ENCODE measurements at regions not wholly inside any gene's neighbourhood (a gene's known extent, or its start where the extent isn't known, plus 50 kb on each side); places are given as distances from the start of the nearest gene placed in this dataset.

DNA sequence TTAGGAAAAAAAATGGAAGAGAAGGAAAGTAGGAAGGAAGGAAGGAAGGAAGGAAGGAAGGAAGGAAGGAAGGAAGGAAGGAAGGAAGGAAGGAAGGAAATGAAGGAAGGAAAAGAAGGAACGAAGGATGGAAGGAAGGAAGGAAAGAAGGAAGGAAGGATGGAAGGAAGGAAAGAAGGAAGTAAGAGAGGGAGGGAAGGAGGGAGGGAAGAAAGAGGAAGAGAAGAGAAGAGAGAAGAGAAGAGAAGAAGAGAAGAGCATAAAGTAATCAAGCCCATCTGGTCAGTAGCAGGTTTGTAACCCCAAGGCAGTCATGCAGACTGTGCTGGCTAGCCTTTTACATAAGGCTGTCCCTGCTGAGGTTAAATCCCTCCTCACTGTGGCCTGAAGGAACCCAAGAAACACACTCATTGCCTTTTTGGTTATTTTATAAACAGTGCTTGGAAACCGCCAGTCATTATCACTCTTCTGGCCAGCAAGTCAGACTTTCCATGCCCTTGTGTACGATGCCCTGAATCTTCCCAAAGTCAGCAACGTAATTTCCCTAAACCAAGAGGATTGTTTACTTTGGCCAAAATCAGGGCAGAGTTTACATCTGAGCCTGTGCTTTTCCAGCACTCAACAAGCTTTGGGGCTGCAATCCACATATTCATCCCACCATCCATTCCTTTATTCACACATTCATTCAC lies 409.6 kb upstream of the MAF start:
- no peaks in the 10 kb centered on the region for H3K79me2 ChIP-seq (ENCODE audit: insufficient read depth, low read length)
- no peak for TF ChIP-seq EZH2phosphoT487 (IDR thresholded peaks at IDR 0.05; ENCODE audit: borderline replicate concordance)
- TF ChIP-seq, protein P1, sequence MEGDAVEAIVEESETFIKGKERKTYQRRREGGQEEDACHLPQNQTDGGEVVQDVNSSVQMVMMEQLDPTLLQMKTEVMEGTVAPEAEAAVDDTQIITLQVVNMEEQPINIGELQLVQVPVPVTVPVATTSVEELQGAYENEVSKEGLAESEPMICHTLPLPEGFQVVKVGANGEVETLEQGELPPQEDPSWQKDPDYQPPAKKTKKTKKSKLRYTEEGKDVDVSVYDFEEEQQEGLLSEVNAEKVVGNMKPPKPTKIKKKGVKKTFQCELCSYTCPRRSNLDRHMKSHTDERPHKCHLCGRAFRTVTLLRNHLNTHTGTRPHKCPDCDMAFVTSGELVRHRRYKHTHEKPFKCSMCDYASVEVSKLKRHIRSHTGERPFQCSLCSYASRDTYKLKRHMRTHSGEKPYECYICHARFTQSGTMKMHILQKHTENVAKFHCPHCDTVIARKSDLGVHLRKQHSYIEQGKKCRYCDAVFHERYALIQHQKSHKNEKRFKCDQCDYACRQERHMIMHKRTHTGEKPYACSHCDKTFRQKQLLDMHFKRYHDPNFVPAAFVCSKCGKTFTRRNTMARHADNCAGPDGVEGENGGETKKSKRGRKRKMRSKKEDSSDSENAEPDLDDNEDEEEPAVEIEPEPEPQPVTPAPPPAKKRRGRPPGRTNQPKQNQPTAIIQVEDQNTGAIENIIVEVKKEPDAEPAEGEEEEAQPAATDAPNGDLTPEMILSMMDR (conservative IDR thresholded peaks at IDR 0.05; ENCODE audit: low read length), result no peak
- no peaks in the 10 kb centered on the region for H3K4me1 ChIP-seq (ENCODE audit: insufficient read depth, low read length, poor library complexity, severe bottlenecking)
- H3K27me3 ChIP-seq (ENCODE audit: insufficient read depth, low read length, poor library complexity, severe bottlenecking), result no peaks in the 10 kb centered on the region
- H2AFZ ChIP-seq (ENCODE audit: low read length), result no peak overlapping the region
- H3F3A ChIP-seq (ENCODE audit: low read depth), result no peaks in the 10 kb centered on the region
- H3K4me2 ChIP-seq (ENCODE audit: low read depth, low read length, poor library complexity, severe bottlenecking), result no peak overlapping the region
- no peak overlapping the region for H3K9ac ChIP-seq (ENCODE audit: low read depth, low read length, poor library complexity, severe bottlenecking)
- no peaks in the 10 kb centered on the region for H3K36me3 ChIP-seq (ENCODE audit: insufficient read depth, low read length)
- H3K9me3 ChIP-seq (ENCODE audit: insufficient read depth, low read depth, low read length), result no peaks in the 10 kb centered on the region
- no peaks in the 10 kb centered on the region for H4K20me1 ChIP-seq (ENCODE audit: insufficient read depth, low read length, poor library complexity, severe bottlenecking)
- H3K9me2 ChIP-seq (replicated peaks; ENCODE audit: low read depth, low read length), result no peaks in the 10 kb centered on the region
- no peak overlapping the region for H3K4me3 ChIP-seq (ENCODE audit: low read length, poor library complexity, severe bottlenecking)

DNA sequence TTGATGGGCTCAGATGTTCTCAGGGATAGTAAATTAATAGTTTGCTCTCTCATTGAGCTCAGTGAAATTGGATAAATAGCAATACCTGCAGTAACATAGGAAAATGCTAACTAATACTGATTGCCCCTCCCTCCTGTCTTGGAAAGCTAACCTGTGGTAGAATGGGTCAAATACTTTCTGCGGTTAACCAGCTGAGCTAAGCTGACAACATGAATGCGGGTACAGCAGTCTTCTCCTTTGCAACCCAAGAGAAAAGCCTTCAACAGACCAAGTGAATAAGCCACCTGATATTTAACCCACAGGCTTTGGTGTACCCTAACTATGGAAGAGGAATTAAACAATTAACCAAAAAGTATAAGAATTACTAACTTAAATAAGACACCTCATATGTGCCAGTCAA lies 408.3 kb upstream of the MAF start:
- Histone ChIP-seq H4K20me1 (ENCODE audit: insufficient read depth, low read length, poor library complexity, severe bottlenecking) (no peaks in the 10 kb centered on the region), H3K9me3 (ENCODE audit: insufficient read depth, low read depth, low read length) (no peaks in the 10 kb centered on the region), H3K9me2 (replicated peaks; ENCODE audit: low read depth, low read length) (no peaks in the 10 kb centered on the region), H3K4me3 (ENCODE audit: low read length, poor library complexity, severe bottlenecking) (no peak overlapping the region), H3K36me3 (ENCODE audit: insufficient read depth, low read length) (no peaks in the 10 kb centered on the region), H2AFZ (ENCODE audit: low read length) (no peak overlapping the region), H3K4me1 (ENCODE audit: insufficient read depth, low read length, poor library complexity, severe bottlenecking) (no peaks in the 10 kb centered on the region), H3K79me2 (ENCODE audit: insufficient read depth, low read length) (no peaks in the 10 kb centered on the region), H3F3A (ENCODE audit: low read depth) (no peaks in the 10 kb centered on the region), H3K4me2 (ENCODE audit: low read depth, low read length, poor library complexity, severe bottlenecking) (no peak overlapping the region), H3K9ac (ENCODE audit: low read depth, low read length, poor library complexity, severe bottlenecking) (no peak overlapping the region), H3K27me3 (ENCODE audit: insufficient read depth, low read length, poor library complexity, severe bottlenecking) (no peaks in the 10 kb centered on the region)
- TF ChIP-seq EZH2phosphoT487 (IDR thresholded peaks at IDR 0.05; ENCODE audit: borderline replicate concordance), result no peak
- TF ChIP-seq, protein P1 (conservative IDR thresholded peaks at IDR 0.05; ENCODE audit: low read length), result no peak

DNA sequence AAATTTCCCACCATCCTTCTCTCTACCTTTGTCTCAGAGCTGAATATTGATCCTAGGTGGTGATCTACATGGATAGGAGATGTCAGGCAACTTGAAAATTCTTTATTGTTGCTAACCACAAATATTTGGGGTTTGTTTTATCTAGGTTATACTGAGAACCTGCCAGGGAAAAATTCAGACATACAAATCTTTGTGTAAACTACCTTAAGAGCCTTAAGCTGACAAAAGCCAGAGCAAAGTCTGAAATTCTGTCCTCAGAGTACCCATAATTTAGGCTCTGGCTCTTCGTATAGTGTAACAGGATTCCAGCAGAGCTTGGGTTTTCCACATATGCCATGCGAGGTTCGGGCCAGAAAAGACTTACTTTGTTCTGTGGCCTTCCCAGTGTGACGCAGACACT lies 406.7 kb upstream of the MAF start:
- Histone ChIP-seq H3K4me2 (ENCODE audit: low read depth, low read length, poor library complexity, severe bottlenecking) (no peak overlapping the region), H3F3A (ENCODE audit: low read depth) (no peaks in the 10 kb centered on the region), H2AFZ (ENCODE audit: low read length) (no peak overlapping the region), H3K9me3 (ENCODE audit: insufficient read depth, low read depth, low read length) (no peaks in the 10 kb centered on the region), H3K36me3 (ENCODE audit: insufficient read depth, low read length) (no peaks in the 10 kb centered on the region), H3K79me2 (ENCODE audit: insufficient read depth, low read length) (no peaks in the 10 kb centered on the region), H3K9ac (ENCODE audit: low read depth, low read length, poor library complexity, severe bottlenecking) (no peak overlapping the region), H3K4me3 (ENCODE audit: low read length, poor library complexity, severe bottlenecking) (no peak overlapping the region), H3K27me3 (ENCODE audit: insufficient read depth, low read length, poor library complexity, severe bottlenecking) (no peaks in the 10 kb centered on the region), H3K4me1 (ENCODE audit: insufficient read depth, low read length, poor library complexity, severe bottlenecking) (no peaks in the 10 kb centered on the region), H4K20me1 (ENCODE audit: insufficient read depth, low read length, poor library complexity, severe bottlenecking) (no peaks in the 10 kb centered on the region), H3K9me2 (replicated peaks; ENCODE audit: low read depth, low read length) (no peaks in the 10 kb centered on the region)
- no peak for TF ChIP-seq EZH2phosphoT487 (IDR thresholded peaks at IDR 0.05; ENCODE audit: borderline replicate concordance)
- TF ChIP-seq, protein P1 (conservative IDR thresholded peaks at IDR 0.05; ENCODE audit: low read length), result no peak
